ENCODE measurements at regions not wholly inside any gene's neighbourhood (a gene's known extent, or its start where the extent isn't known, plus 50 kb on each side); places are given as distances from the start of the nearest gene placed in this dataset.

GRCh38 chr13:47790755-47791154 is 210.3 kb downstream of the SUCLA2 start:
- Mint-ChIP-seq H3K27me3 (peaks cover 0 to 6% (median 3%) of the 10 kb centered on the region in 5 donors), H3K4me3 (no peak overlapping the region), H3K9me3 (peaks cover 6 to 39% (median 16%) of the 10 kb centered on the region in 11 donors), H3K4me1 (no peaks in the 10 kb centered on the region), H3K27ac (no peak overlapping the region), H3K36me3 (peaks cover 0 to 12% (median 3%) of the 10 kb centered on the region in 5 donors)
- peaks cover 0 to 10% (median 0%) of the 10 kb centered on the region in 3 experiments for H3K9me3 ChIP-seq (ENCODE audit: control insufficient read depth in 2 of 3, low read length in 3 of 3)
- DNase-seq (no peak), ATAC-seq (no peak)
- ChIA-PET POLR2A (no interaction called here), CTCF (no interaction called here)
- intact Hi-C loops (cut with micrococcal nuclease): no loop called here
- H3K4me3 ChIP-seq (ENCODE audit: low read length): no peak overlapping the region
- H3K27me3 ChIP-seq (ENCODE audit: control insufficient read depth in 2 of 2, insufficient read depth in 2 of 2, low read length in 2 of 2): no peaks in the 10 kb centered on the region
- no peaks in the 10 kb centered on the region for H3K36me3 ChIP-seq (ENCODE audit: control insufficient read depth in 2 of 3, insufficient read depth in 3 of 3, low read length in 3 of 3)
- H3K4me1 ChIP-seq (ENCODE audit: control insufficient read depth in 2 of 2, insufficient read depth in 2 of 2, low read length in 2 of 2): no peaks in the 10 kb centered on the region
- H3K27ac ChIP-seq (ENCODE audit: low read depth, low read length): no peak overlapping the region

GRCh38 chr13:47788844-47789243 is 212.2 kb downstream of the SUCLA2 start:
- intact Hi-C loops (cut with micrococcal nuclease): no loop called here
- peaks cover 6 to 39% (median 16%) of the 10 kb centered on the region in 11 donors for H3K9me3 Mint-ChIP-seq
- H3K36me3 Mint-ChIP-seq: peaks cover 0 to 12% (median 3%) of the 10 kb centered on the region in 5 donors
- H3K4me1 Mint-ChIP-seq: no peaks in the 10 kb centered on the region
- Histone ChIP-seq H3K27ac (ENCODE audit: low read depth, low read length) (no peak overlapping the region), H3K4me1 (ENCODE audit: control insufficient read depth in 2 of 2, insufficient read depth in 2 of 2, low read length in 2 of 2) (no peaks in the 10 kb centered on the region), H3K4me3 (ENCODE audit: low read length) (no peak overlapping the region), H3K36me3 (ENCODE audit: control insufficient read depth in 2 of 3, insufficient read depth in 3 of 3, low read length in 3 of 3) (no peaks in the 10 kb centered on the region), H3K9me3 (ENCODE audit: control insufficient read depth in 2 of 3, low read length in 3 of 3) (peaks cover 0 to 10% (median 0%) of the 10 kb centered on the region in 3 experiments), H3K27me3 (ENCODE audit: control insufficient read depth in 2 of 2, insufficient read depth in 2 of 2, low read length in 2 of 2) (no peaks in the 10 kb centered on the region)
- ATAC-seq (no peak), DNase-seq (no peak)
- ChIA-PET POLR2A (no interaction called here), CTCF (no interaction called here)
- no peak overlapping the region for H3K27ac Mint-ChIP-seq
- H3K27me3 Mint-ChIP-seq: peaks cover 0 to 6% (median 3%) of the 10 kb centered on the region in 5 donors
- no peak overlapping the region for H3K4me3 Mint-ChIP-seq

GRCh38 chr13:47774671-47774994 is 226.4 kb downstream of the SUCLA2 start:
- Mint-ChIP-seq H3K36me3 (peaks cover 0 to 9% (median 3%) of the 10 kb centered on the region in 5 donors), H3K4me1 (no peaks in the 10 kb centered on the region), H3K4me3 (no peak overlapping the region), H3K27ac (no peak overlapping the region), H3K9me3 (peaks cover 4 to 33% (median 14%) of the 10 kb centered on the region in 11 donors), H3K27me3 (peaks cover 12 to 30% (median 14%) of the 10 kb centered on the region in 5 donors)
- intact Hi-C loops (cut with micrococcal nuclease): loop anchor here (1.0 to 10.0 kb wide), 3 partner anchors 882 to 1010 kb away; no protein-coding TSS in a partner anchor
- Histone ChIP-seq H3K36me3 (ENCODE audit: control insufficient read depth in 2 of 3, insufficient read depth in 3 of 3, low read length in 3 of 3) (no peaks in the 10 kb centered on the region), H3K27ac (ENCODE audit: low read depth, low read length) (no peak overlapping the region), H3K4me3 (ENCODE audit: low read length) (no peak overlapping the region), H3K27me3 (ENCODE audit: control insufficient read depth in 2 of 2, insufficient read depth in 2 of 2, low read length in 2 of 2) (no peaks in the 10 kb centered on the region), H3K9me3 (ENCODE audit: control insufficient read depth in 2 of 3, low read length in 3 of 3) (no peaks in the 10 kb centered on the region), H3K4me1 (ENCODE audit: control insufficient read depth in 2 of 2, insufficient read depth in 2 of 2, low read length in 2 of 2) (no peaks in the 10 kb centered on the region)
- no peak for ATAC-seq
- POLR2A ChIA-PET: no interaction called here
- DNase-seq: no peak
- CTCF ChIA-PET: interaction anchor here (0.8 to 1.7 kb wide), 2 partner anchors 943 to 1285 kb away, joined by 3 to 4 read pairs; no protein-coding TSS in a partner anchor

- no peak overlapping the region for H3K4me3 Mint-ChIP-seq
These were observed 236.3 kb downstream of the SUCLA2 start for GRCh38 chr13:47764817-47765216.

GRCh38 chr13:47757466-47758080 is 243.5 kb downstream of the SUCLA2 start:
- H3K27ac Mint-ChIP-seq: no peak overlapping the region
- intact Hi-C loops (cut with micrococcal nuclease): no loop called here
- H3K36me3 Mint-ChIP-seq: no peaks in the 10 kb centered on the region
- no peak overlapping the region for H3K4me3 ChIP-seq (ENCODE audit: low read length)
- ATAC-seq: no peak
- no peak overlapping the region for H3K27ac ChIP-seq (ENCODE audit: low read depth, low read length)
- no peaks in the 10 kb centered on the region for H3K9me3 ChIP-seq (ENCODE audit: control insufficient read depth in 2 of 3, low read length in 3 of 3)
- ChIA-PET POLR2A (no interaction called here), CTCF (no interaction called here)
- no peak for DNase-seq
- no peaks in the 10 kb centered on the region for H3K4me1 ChIP-seq (ENCODE audit: control insufficient read depth in 2 of 2, insufficient read depth in 2 of 2, low read length in 2 of 2)
- no peaks in the 10 kb centered on the region for H3K27me3 ChIP-seq (ENCODE audit: control insufficient read depth in 2 of 2, insufficient read depth in 2 of 2, low read length in 2 of 2)
- no peak overlapping the region for H3K4me3 Mint-ChIP-seq
- H3K27me3 Mint-ChIP-seq: peaks cover 0 to 13% (median 7%) of the 10 kb centered on the region in 5 donors
- H3K36me3 ChIP-seq (ENCODE audit: control insufficient read depth in 2 of 3, insufficient read depth in 3 of 3, low read length in 3 of 3): no peaks in the 10 kb centered on the region
- no peaks in the 10 kb centered on the region for H3K4me1 Mint-ChIP-seq
- peaks cover 0 to 6% (median 0%) of the 10 kb centered on the region in 11 donors for H3K9me3 Mint-ChIP-seq

More at GRCh38 chr13:47764817-47765216, 236.3 kb downstream of the SUCLA2 start:
- H3K9me3 Mint-ChIP-seq: peaks cover 0 to 32% (median 6%) of the 10 kb centered on the region in 11 donors
- Histone ChIP-seq H3K27ac (ENCODE audit: low read depth, low read length) (no peak overlapping the region), H3K36me3 (ENCODE audit: control insufficient read depth in 2 of 3, insufficient read depth in 3 of 3, low read length in 3 of 3) (no peaks in the 10 kb centered on the region), H3K4me3 (ENCODE audit: low read length) (no peak overlapping the region), H3K9me3 (ENCODE audit: control insufficient read depth in 2 of 3, low read length in 3 of 3) (no peaks in the 10 kb centered on the region), H3K4me1 (ENCODE audit: control insufficient read depth in 2 of 2, insufficient read depth in 2 of 2, low read length in 2 of 2) (no peaks in the 10 kb centered on the region), H3K27me3 (ENCODE audit: control insufficient read depth in 2 of 2, insufficient read depth in 2 of 2, low read length in 2 of 2) (no peaks in the 10 kb centered on the region)
- peaks cover 0 to 8% (median 7%) of the 10 kb centered on the region in 5 donors for H3K27me3 Mint-ChIP-seq
- peaks cover 0 to 4% (median 0%) of the 10 kb centered on the region in 5 donors for H3K36me3 Mint-ChIP-seq
- ChIA-PET CTCF (no interaction called here), POLR2A (no interaction called here)
- no peak for DNase-seq
- no peak overlapping the region for H3K27ac Mint-ChIP-seq
- no peak for ATAC-seq
- intact Hi-C loops (cut with micrococcal nuclease): no loop called here
- no peaks in the 10 kb centered on the region for H3K4me1 Mint-ChIP-seq

- H3K9me3 Mint-ChIP-seq: peaks cover 0 to 5% (median 0%) of the 10 kb centered on the region in 11 donors
- no peak overlapping the region for H3K27ac Mint-ChIP-seq
- H3K9me3 ChIP-seq (ENCODE audit: control insufficient read depth in 2 of 3, low read length in 3 of 3): no peaks in the 10 kb centered on the region
- ChIA-PET POLR2A (interaction anchor here (0.7 kb wide), 1 partner anchor 112 kb away, joined by 3 read pairs; no protein-coding TSS in a partner anchor), CTCF (no interaction called here)
- H3K4me3 ChIP-seq (ENCODE audit: low read length): no peak overlapping the region
- no peak overlapping the region for H3K4me3 Mint-ChIP-seq
- no peaks in the 10 kb centered on the region for H3K36me3 ChIP-seq (ENCODE audit: control insufficient read depth in 2 of 3, insufficient read depth in 3 of 3, low read length in 3 of 3)
- no peaks in the 10 kb centered on the region for H3K36me3 Mint-ChIP-seq
- H3K4me1 ChIP-seq (ENCODE audit: control insufficient read depth in 2 of 2, insufficient read depth in 2 of 2, low read length in 2 of 2): no peaks in the 10 kb centered on the region
- DNase-seq (no peak), ATAC-seq (no peak)
- intact Hi-C loops (cut with micrococcal nuclease): no loop called here
- H3K27me3 ChIP-seq (ENCODE audit: control insufficient read depth in 2 of 2, insufficient read depth in 2 of 2, low read length in 2 of 2): no peaks in the 10 kb centered on the region
- H3K4me1 Mint-ChIP-seq: no peaks in the 10 kb centered on the region
- peaks cover 0 to 16% (median 7%) of the 10 kb centered on the region in 5 donors for H3K27me3 Mint-ChIP-seq
- no peak overlapping the region for H3K27ac ChIP-seq (ENCODE audit: low read depth, low read length)
These were observed 253.2 kb downstream of the SUCLA2 start for GRCh38 chr13:47747901-47748300.

- Mint-ChIP-seq H3K27me3 (no peaks in the 10 kb centered on the region), H3K4me3 (no peak overlapping the region), H3K9me3 (peaks cover 0 to 19% (median 3%) of the 10 kb centered on the region in 11 donors), H3K27ac (no peak overlapping the region), H3K4me1 (no peaks in the 10 kb centered on the region), H3K36me3 (no peaks in the 10 kb centered on the region)
- ChIA-PET CTCF (no interaction called here), POLR2A (no interaction called here)
- H3K27ac ChIP-seq (ENCODE audit: low read depth, low read length): no peak overlapping the region
- DNase-seq (no peak), ATAC-seq (no peak)
- H3K9me3 ChIP-seq (ENCODE audit: control insufficient read depth in 2 of 3, low read length in 3 of 3): no peaks in the 10 kb centered on the region
- H3K4me3 ChIP-seq (ENCODE audit: low read length): no peak overlapping the region
- intact Hi-C loops (cut with micrococcal nuclease): no loop called here
- no peaks in the 10 kb centered on the region for H3K4me1 ChIP-seq (ENCODE audit: control insufficient read depth in 2 of 2, insufficient read depth in 2 of 2, low read length in 2 of 2)
- H3K27me3 ChIP-seq (ENCODE audit: control insufficient read depth in 2 of 2, insufficient read depth in 2 of 2, low read length in 2 of 2): no peaks in the 10 kb centered on the region
- no peaks in the 10 kb centered on the region for H3K36me3 ChIP-seq (ENCODE audit: control insufficient read depth in 2 of 3, insufficient read depth in 3 of 3, low read length in 3 of 3)
These were observed 274.7 kb downstream of the SUCLA2 start for GRCh38 chr13:47726394-47726793.

All from naive thymus-derived CD4-positive, alpha-beta T cell (primary cell).